Keratinocyte (primary cell): ENCODE measurements at regions not wholly inside any gene's neighbourhood (a gene's known extent, or its start where the extent isn't known, plus 50 kb on each side); places are given as distances from the start of the nearest gene placed in this dataset.

Experiments used
- EZH2 ChIP-seq: IDR thresholded peaks from one replicate; pipeline ENCODE4 v1.6.1; 2012; ENCODE audit warnings: inconsistent platforms, mild to moderate bottlenecking, low read length, moderate library complexity
- TF ChIP-seq, protein P1 (sequence below), 3 experiments: IDR thresholded peaks in 1 of 3; conservative IDR thresholded peaks in 1 of 3; optimal IDR thresholded peaks in 1 of 3; 2 replicates in 2 of 3; 3 replicates in 1 of 3; pipeline versions ENCODE3 to v1.5.1; 2011; ENCODE audit warnings: low read length in 3 of 3, mild to moderate bottlenecking in 3 of 3, moderate library complexity in 2 of 3, control low read depth in 1 of 3, inconsistent platforms in 1 of 3; ENCODE audit not compliant: insufficient read depth in 2 of 3; ENCODE audit errors: extremely low read depth in 1 of 3

DNA sequence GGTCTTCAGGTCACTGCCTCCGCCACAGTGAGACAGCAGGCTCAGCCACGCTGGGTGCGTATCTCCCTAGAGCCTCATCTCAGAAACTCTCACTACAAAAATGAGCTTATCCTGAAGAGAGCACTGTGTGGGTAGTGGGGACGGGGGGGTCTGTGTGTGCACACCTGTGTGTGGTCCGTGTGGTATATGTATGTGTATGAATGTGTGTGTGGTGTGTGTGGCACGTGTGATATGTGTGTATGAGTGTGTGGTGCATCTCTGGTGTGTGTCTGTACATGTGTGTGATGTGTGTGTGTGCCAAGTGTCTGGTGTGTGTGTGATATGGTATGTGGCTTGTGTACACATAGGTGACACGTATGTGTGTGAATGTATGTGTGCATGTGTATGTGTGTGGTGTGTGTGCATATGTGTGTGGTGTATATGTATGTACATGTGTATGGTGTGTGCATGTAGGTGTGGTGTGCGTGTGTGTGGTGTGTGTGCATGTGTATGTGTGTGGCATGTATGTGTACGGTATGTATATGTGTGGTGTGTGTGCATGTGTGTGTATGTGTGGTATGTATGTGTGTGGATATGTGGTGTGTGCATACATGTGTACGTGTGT is 332.2 kb downstream of the EIPR1 start:
- TF ChIP-seq, protein P1, sequence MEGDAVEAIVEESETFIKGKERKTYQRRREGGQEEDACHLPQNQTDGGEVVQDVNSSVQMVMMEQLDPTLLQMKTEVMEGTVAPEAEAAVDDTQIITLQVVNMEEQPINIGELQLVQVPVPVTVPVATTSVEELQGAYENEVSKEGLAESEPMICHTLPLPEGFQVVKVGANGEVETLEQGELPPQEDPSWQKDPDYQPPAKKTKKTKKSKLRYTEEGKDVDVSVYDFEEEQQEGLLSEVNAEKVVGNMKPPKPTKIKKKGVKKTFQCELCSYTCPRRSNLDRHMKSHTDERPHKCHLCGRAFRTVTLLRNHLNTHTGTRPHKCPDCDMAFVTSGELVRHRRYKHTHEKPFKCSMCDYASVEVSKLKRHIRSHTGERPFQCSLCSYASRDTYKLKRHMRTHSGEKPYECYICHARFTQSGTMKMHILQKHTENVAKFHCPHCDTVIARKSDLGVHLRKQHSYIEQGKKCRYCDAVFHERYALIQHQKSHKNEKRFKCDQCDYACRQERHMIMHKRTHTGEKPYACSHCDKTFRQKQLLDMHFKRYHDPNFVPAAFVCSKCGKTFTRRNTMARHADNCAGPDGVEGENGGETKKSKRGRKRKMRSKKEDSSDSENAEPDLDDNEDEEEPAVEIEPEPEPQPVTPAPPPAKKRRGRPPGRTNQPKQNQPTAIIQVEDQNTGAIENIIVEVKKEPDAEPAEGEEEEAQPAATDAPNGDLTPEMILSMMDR (optimal IDR thresholded peaks at IDR 0.05 in 1 of 3, IDR thresholded peaks at IDR 0.05 in 1 of 3, conservative IDR thresholded peaks at IDR 0.05 in 1 of 3; ENCODE audit: extremely low read depth in 1 of 3, insufficient read depth in 2 of 3, low read length in 3 of 3) = no peak
- TF ChIP-seq EZH2 = no peak
